Trophoblast cell (in vitro differentiated cells and primary cell): ENCODE measurements at regions not wholly inside any gene's neighbourhood (a gene's known extent, or its start where the extent isn't known, plus 50 kb on each side); places are given as distances from the start of the nearest gene placed in this dataset.

Source experiments
- DNase-seq, 2 donors: peaks; one replicate each; pipeline ENCODE4 v3.0.0-alpha.2; 2016
- H2AFZ ChIP-seq: 2 replicates; pipeline ENCODE4 v1.6.1; 2013; ENCODE audit warnings: low read length, moderate library complexity, mild to moderate bottlenecking; ENCODE audit not compliant: insufficient read depth, poor library complexity
- H2AK5ac ChIP-seq: 2 replicates; pipeline ENCODE4 v1.6.1; 2013; ENCODE audit warnings: mild to moderate bottlenecking, low read length
- H2BK120ac ChIP-seq: 2 replicates; pipeline ENCODE4 v1.6.1; 2013; ENCODE audit warnings: low read length, mild to moderate bottlenecking, moderate library complexity; ENCODE audit not compliant: insufficient read depth, poor library complexity
- H2BK12ac ChIP-seq: 2 replicates; pipeline ENCODE4 v1.6.1; 2013; ENCODE audit warnings: mild to moderate bottlenecking, low read length, moderate library complexity
- H2BK5ac ChIP-seq: 2 replicates; pipeline ENCODE4 v1.6.1; 2013; ENCODE audit warnings: low read length, low read depth, moderate library complexity, mild to moderate bottlenecking; ENCODE audit not compliant: poor library complexity
- H3K14ac ChIP-seq: 2 replicates; pipeline ENCODE4 v1.6.1; 2013; ENCODE audit warnings: mild to moderate bottlenecking, low read length
- H3K18ac ChIP-seq: 2 replicates; pipeline ENCODE4 v1.6.1; 2013; ENCODE audit warnings: mild to moderate bottlenecking, low read length
- H3K23ac ChIP-seq: 2 replicates; pipeline ENCODE4 v1.6.1; 2013; ENCODE audit warnings: low read length
- H3K27ac ChIP-seq: 2 replicates; pipeline ENCODE4 v1.5.1; 2013; ENCODE audit warnings: low read depth, mild to moderate bottlenecking, inconsistent platforms, low read length, moderate library complexity
- H3K27me3 ChIP-seq: 2 replicates; pipeline ENCODE4 v1.6.1; 2013; ENCODE audit warnings: inconsistent platforms, mild to moderate bottlenecking, low read length, moderate library complexity; ENCODE audit not compliant: insufficient read depth
- H3K36me3 ChIP-seq, 2 experiments: 1 replicate in 1 of 2; 2 replicates in 1 of 2; pipeline ENCODE4 v1.6.1; 2013; ENCODE audit warnings: low read length in 2 of 2, mild to moderate bottlenecking in 2 of 2, moderate library complexity in 1 of 2; ENCODE audit not compliant: insufficient read depth in 2 of 2, control insufficient read depth in 1 of 2
- H3K4ac ChIP-seq: 2 replicates; pipeline ENCODE4 v1.6.1; 2013; ENCODE audit warnings: low read depth, mild to moderate bottlenecking, low read length, moderate library complexity
- H3K4me1 ChIP-seq, 2 experiments: 1 replicate in 1 of 2; 2 replicates in 1 of 2; pipeline ENCODE4 v1.6.1; 2013; ENCODE audit warnings: low read length in 2 of 2, mild to moderate bottlenecking in 2 of 2, moderate library complexity in 1 of 2; ENCODE audit not compliant: insufficient read depth in 2 of 2, control insufficient read depth in 1 of 2
- H3K4me2 ChIP-seq: 2 replicates; pipeline ENCODE4 v1.6.1; 2013; ENCODE audit warnings: inconsistent platforms, mild to moderate bottlenecking, low read length, moderate library complexity
- H3K4me3 ChIP-seq: 2 replicates; pipeline ENCODE4 v1.5.1; 2013; ENCODE audit warnings: mild to moderate bottlenecking, low read depth, low read length, inconsistent platforms
- H3K79me1 ChIP-seq: one replicate; pipeline ENCODE4 v1.6.1; 2013; ENCODE audit warnings: low read length
- H3K79me2 ChIP-seq: 2 replicates; pipeline ENCODE4 v1.6.1; 2013; ENCODE audit warnings: low read length, mild to moderate bottlenecking; ENCODE audit not compliant: control insufficient read depth, insufficient read depth, poor library complexity
- H3K9ac ChIP-seq: 2 replicates; pipeline ENCODE4 v1.6.1; 2013; ENCODE audit warnings: mild to moderate bottlenecking, low read length
- H3K9me3 ChIP-seq: 2 replicates; pipeline ENCODE4 v1.6.1; 2013; ENCODE audit warnings: low read depth, mild to moderate bottlenecking, control low read depth, inconsistent platforms, low read length; ENCODE audit not compliant: insufficient read depth
- H4K12ac ChIP-seq: 2 replicates; pipeline ENCODE4 v1.6.1; 2013; ENCODE audit warnings: low read depth, mild to moderate bottlenecking, low read length, moderate library complexity
- H4K8ac ChIP-seq: 2 replicates; pipeline ENCODE4 v1.6.1; 2013; ENCODE audit warnings: low read depth, mild to moderate bottlenecking, low read length, moderate library complexity
- H4K91ac ChIP-seq: one replicate; pipeline ENCODE4 v1.6.1; 2013; ENCODE audit warnings: low read depth, mild to moderate bottlenecking, low read length, moderate library complexity
- WGBS: extraction: QIAGEN DNeasy Blood & Tissue Kit; methylation state at CpG from one replicate; pipeline ENCODE4 v1.1.7; 2013; ENCODE audit warnings: missing lambda C conversion rate; ENCODE audit not compliant: insufficient read length, insufficient coverage; ENCODE audit errors: extremely low coverage; 5-methylcytosine and 5-hydroxymethylcytosine counted together

GRCh38 chr1:29704430-29704829, 468.1 kb downstream of the PTPRU start:
- no peak overlapping the region for H2BK12ac ChIP-seq
- H3K14ac ChIP-seq: no peak overlapping the region
- no peak overlapping the region for H3K23ac ChIP-seq
- H3K27ac ChIP-seq: no peak overlapping the region
- no peak overlapping the region for H3K4me2 ChIP-seq
- H4K8ac ChIP-seq: no peak overlapping the region
- H3K36me3 ChIP-seq: no peaks in the 10 kb centered on the region
- no peak overlapping the region for H2AK5ac ChIP-seq
- H2BK120ac ChIP-seq: no peak overlapping the region
- no peak overlapping the region for H3K9ac ChIP-seq
- no peak overlapping the region for H4K91ac ChIP-seq
- no CpG with 5 or more reads among the region's 2 CpGs for WGBS
- H3K4ac ChIP-seq: no peak overlapping the region
- H3K79me2 ChIP-seq: no peaks in the 10 kb centered on the region
- H3K79me1 ChIP-seq: no peaks in the 10 kb centered on the region
- H3K4me3 ChIP-seq: no peak overlapping the region
- no peak overlapping the region for H3K18ac ChIP-seq
- H4K12ac ChIP-seq: no peak overlapping the region
- no peak overlapping the region for H2BK5ac ChIP-seq
- no peak for DNase-seq
- H3K27me3 ChIP-seq: peaks cover 3% of the 10 kb centered on the region
- H3K4me1 ChIP-seq: peaks cover 0 to 2% of the 10 kb centered on the region in 2 experiments
- no peak overlapping the region for H2AFZ ChIP-seq
- H3K9me3 ChIP-seq: peaks cover 2% of the 10 kb centered on the region

- DNase-seq: peak in 1 of 2 donors; percentile 39
- H2BK5ac ChIP-seq: no peak overlapping the region
- no CpG with 5 or more reads among the region's 8 CpGs for whole genome bisulfite sequencing
- no peak overlapping the region for H3K9ac ChIP-seq
- H3K18ac ChIP-seq: no peak overlapping the region
- no peak overlapping the region for H4K8ac ChIP-seq
- no peaks in the 10 kb centered on the region for H3K79me2 ChIP-seq
- H2AFZ ChIP-seq: no peak overlapping the region
- H3K9me3 ChIP-seq: peaks cover 2% of the 10 kb centered on the region
- H3K27me3 ChIP-seq: peaks cover 3% of the 10 kb centered on the region
- H2AK5ac ChIP-seq: no peak overlapping the region
- H3K23ac ChIP-seq: no peak overlapping the region
- no peak overlapping the region for H2BK12ac ChIP-seq
- H3K36me3 ChIP-seq: no peaks in the 10 kb centered on the region
- no peak overlapping the region for H4K12ac ChIP-seq
- H3K4me1 ChIP-seq: no peaks in the 10 kb centered on the region
- H3K4me2 ChIP-seq: no peak overlapping the region
- no peak overlapping the region for H4K91ac ChIP-seq
- H3K4ac ChIP-seq: no peak overlapping the region
- H3K4me3 ChIP-seq: no peak overlapping the region
- H3K79me1 ChIP-seq: no peaks in the 10 kb centered on the region
- no peak overlapping the region for H2BK120ac ChIP-seq
- H3K14ac ChIP-seq: no peak overlapping the region
- H3K27ac ChIP-seq: no peak overlapping the region
Observed at GRCh38 chr1:29703596-29704370, 467.5 kb downstream of the PTPRU start.

- no peak overlapping the region for H4K8ac ChIP-seq
- no peak overlapping the region for H3K4me3 ChIP-seq
- no peak overlapping the region for H3K14ac ChIP-seq
- H3K4me2 ChIP-seq: no peak overlapping the region
- no peaks in the 10 kb centered on the region for H3K27me3 ChIP-seq
- no CpG with 5 or more reads among the region's 1 CpG for WGBS
- H2BK120ac ChIP-seq: no peak overlapping the region
- H2AFZ ChIP-seq: no peak overlapping the region
- no peak overlapping the region for H3K23ac ChIP-seq
- H3K18ac ChIP-seq: no peak overlapping the region
- H4K12ac ChIP-seq: no peak overlapping the region
- no peak overlapping the region for H3K27ac ChIP-seq
- H3K4me1 ChIP-seq: no peaks in the 10 kb centered on the region
- no peak overlapping the region for H3K4ac ChIP-seq
- H2BK5ac ChIP-seq: no peak overlapping the region
- H3K79me1 ChIP-seq: no peaks in the 10 kb centered on the region
- no peaks in the 10 kb centered on the region for H3K36me3 ChIP-seq
- no peak overlapping the region for H2AK5ac ChIP-seq
- H3K9ac ChIP-seq: no peak overlapping the region
- no peak overlapping the region for H4K91ac ChIP-seq
- no peaks in the 10 kb centered on the region for H3K9me3 ChIP-seq
- H2BK12ac ChIP-seq: no peak overlapping the region
- no peaks in the 10 kb centered on the region for H3K79me2 ChIP-seq
- no peak for DNase-seq
Observed at GRCh38 chr1:29700491-29700890, 464.2 kb downstream of the PTPRU start.

- DNase-seq: no peak
- Histone ChIP-seq H3K4me2 (no peak overlapping the region), H2BK12ac (no peak overlapping the region), H4K91ac (no peak overlapping the region), H2AFZ (no peak overlapping the region), H2BK120ac (no peak overlapping the region), H3K79me2 (no peaks in the 10 kb centered on the region), H4K8ac (no peak overlapping the region), H3K14ac (no peak overlapping the region), H3K18ac (no peak overlapping the region), H4K12ac (no peak overlapping the region), H3K27me3 (no peaks in the 10 kb centered on the region), H3K4ac (no peak overlapping the region), H3K23ac (no peak overlapping the region), H3K79me1 (no peaks in the 10 kb centered on the region), H3K4me1 (no peaks in the 10 kb centered on the region), H3K27ac (no peak overlapping the region), H2BK5ac (no peak overlapping the region), H3K9me3 (no peaks in the 10 kb centered on the region), H3K36me3 (no peaks in the 10 kb centered on the region), H2AK5ac (no peak overlapping the region), H3K4me3 (no peak overlapping the region), H3K9ac (no peak overlapping the region)
- WGBS: no CpG with 5 or more reads among the region's 12 CpGs
Observed at GRCh38 chr1:29698626-29699025, 462.3 kb downstream of the PTPRU start.
